Neuronal stem cell (in vitro differentiated cells): ENCODE measurements at regions not wholly inside any gene's neighbourhood (a gene's known extent, or its start where the extent isn't known, plus 50 kb on each side); places are given as distances from the start of the nearest gene placed in this dataset.
A peak's percentile ranks its signal among the peaks of the same experiment; 100 is the strongest.

ENCODE experiments used
- DNase-seq: peaks from one replicate; pipeline ENCODE4 v3.0.0-alpha.2; 2013; ENCODE audit warnings: low spot score
- H2AFZ ChIP-seq: one replicate; pipeline ENCODE4 v1.6.1; 2013; ENCODE audit warnings: mild to moderate bottlenecking, low read length, inconsistent platforms
- H2AK5ac ChIP-seq: 2 replicates; pipeline ENCODE4 v1.6.1; 2013; ENCODE audit warnings: low read depth, mild to moderate bottlenecking, inconsistent platforms, low read length, moderate library complexity, mixed read lengths
- H2BK120ac ChIP-seq: 2 replicates; pipeline ENCODE4 v1.6.1; 2013; ENCODE audit warnings: low read depth, mild to moderate bottlenecking, inconsistent platforms, low read length, moderate library complexity, mixed read lengths
- H2BK12ac ChIP-seq: one replicate; pipeline ENCODE4 v1.6.1; 2013; ENCODE audit warnings: low read length, inconsistent platforms
- H2BK15ac ChIP-seq: 2 replicates; pipeline ENCODE4 v1.6.1; 2013; ENCODE audit warnings: mild to moderate bottlenecking, low read length, inconsistent platforms, mixed read lengths
- H2BK5ac ChIP-seq: one replicate; pipeline ENCODE4 v1.6.1; 2013; ENCODE audit warnings: inconsistent platforms, mild to moderate bottlenecking, low read length, moderate library complexity
- H3K14ac ChIP-seq: one replicate; pipeline ENCODE4 v1.6.1; 2013; ENCODE audit warnings: low read length, inconsistent platforms
- H3K18ac ChIP-seq: 2 replicates; pipeline ENCODE4 v1.6.1; 2013; ENCODE audit warnings: low read length, inconsistent platforms
- H3K23ac ChIP-seq: 2 replicates; pipeline ENCODE4 v1.6.1; 2013; ENCODE audit warnings: low read depth, mild to moderate bottlenecking, mixed read lengths, low read length, inconsistent platforms; ENCODE audit not compliant: poor library complexity
- H3K27ac ChIP-seq: replicated peaks from 3 replicates; pipeline ENCODE4 v1.5.1; 2013; ENCODE audit warnings: low read length, inconsistent platforms
- H3K27me3 ChIP-seq, 3 experiments: 2 replicates each; pipeline ENCODE4 v1.6.1; 2013; ENCODE audit warnings: low read length in 3 of 3, mild to moderate bottlenecking in 2 of 3, inconsistent platforms in 1 of 3, low read depth in 1 of 3, mixed read lengths in 1 of 3, moderate library complexity in 1 of 3; ENCODE audit not compliant: control insufficient read depth in 3 of 3, insufficient read depth in 3 of 3
- H3K36me3 ChIP-seq, 2 donors: replicated peaks in 1 of 2; 2 replicates each; pipeline ENCODE4 v1.6.1; 2013; ENCODE audit warnings: low read length in 2 of 2; ENCODE audit not compliant: control insufficient read depth in 2 of 2, insufficient read depth in 2 of 2
- H3K4ac ChIP-seq: 2 replicates; pipeline ENCODE4 v1.6.1; 2013; ENCODE audit warnings: inconsistent platforms, mild to moderate bottlenecking, low read length, moderate library complexity
- H3K4me1 ChIP-seq, 2 donors: 1 replicate in 1 of 2; 2 replicates in 1 of 2; pipeline ENCODE4 v1.6.1; 2013; ENCODE audit warnings: low read length in 2 of 2, low read depth in 1 of 2; ENCODE audit not compliant: control insufficient read depth in 2 of 2, insufficient read depth in 1 of 2
- H3K4me2 ChIP-seq: one replicate; pipeline ENCODE4 v1.6.1; 2013; ENCODE audit warnings: mild to moderate bottlenecking, low read length, inconsistent platforms; ENCODE audit not compliant: insufficient read depth, poor library complexity, severe bottlenecking
- H3K4me3 ChIP-seq, 2 donors: 2 replicates each; pipeline ENCODE4 v1.5.1; 2013; ENCODE audit warnings: low read length in 2 of 2, mild to moderate bottlenecking in 2 of 2, inconsistent platforms in 1 of 2, moderate library complexity in 1 of 2
- H3K79me1 ChIP-seq: one replicate; pipeline ENCODE4 v1.6.1; 2013; ENCODE audit warnings: low read depth, mild to moderate bottlenecking, inconsistent platforms, low read length, moderate library complexity
- H3K9ac ChIP-seq: one replicate; pipeline ENCODE4 v1.6.1; 2013; ENCODE audit warnings: mild to moderate bottlenecking, low read depth, low read length, inconsistent platforms; ENCODE audit not compliant: poor library complexity
- H3K9me3 ChIP-seq, 2 donors: replicated peaks in 1 of 2; 2 replicates each; pipeline versions ENCODE3 to v1.6.1; 2013; ENCODE audit warnings: low read length in 2 of 2, mild to moderate bottlenecking in 2 of 2, inconsistent platforms in 1 of 2, low read depth in 1 of 2, mixed read lengths in 1 of 2, moderate library complexity in 1 of 2; ENCODE audit not compliant: control insufficient read depth in 2 of 2, insufficient read depth in 1 of 2
- H4K8ac ChIP-seq: one replicate; pipeline ENCODE4 v1.6.1; 2013; ENCODE audit warnings: low read depth, mild to moderate bottlenecking, inconsistent platforms, low read length, moderate library complexity
- H4K91ac ChIP-seq: one replicate; pipeline ENCODE4 v1.6.1; 2013; ENCODE audit warnings: low read length, low read depth, mild to moderate bottlenecking, inconsistent platforms; ENCODE audit not compliant: poor library complexity
- WGBS, 2 donors: extraction: QIAGEN DNeasy Blood & Tissue Kit; methylation state at CpG; one replicate each; pipeline ENCODE4 v1.1.7; 2013; ENCODE audit warnings: missing lambda C conversion rate in 2 of 2, mixed read lengths in 1 of 2; ENCODE audit not compliant: insufficient read length in 2 of 2, insufficient replicate concordance in 1 of 2; ENCODE audit errors: extremely low coverage in 2 of 2; 5-methylcytosine and 5-hydroxymethylcytosine counted together

- peak overlapping the region; percentile 5 for H3K18ac ChIP-seq
- no CpG with 5 or more reads among the region's 11 CpGs for WGBS, 2 donors
- no peak overlapping the region for H3K27ac ChIP-seq
Measured at GRCh38 chr12:131536337-131536736, 174.6 kb upstream of the SFSWAP start.

DNA sequence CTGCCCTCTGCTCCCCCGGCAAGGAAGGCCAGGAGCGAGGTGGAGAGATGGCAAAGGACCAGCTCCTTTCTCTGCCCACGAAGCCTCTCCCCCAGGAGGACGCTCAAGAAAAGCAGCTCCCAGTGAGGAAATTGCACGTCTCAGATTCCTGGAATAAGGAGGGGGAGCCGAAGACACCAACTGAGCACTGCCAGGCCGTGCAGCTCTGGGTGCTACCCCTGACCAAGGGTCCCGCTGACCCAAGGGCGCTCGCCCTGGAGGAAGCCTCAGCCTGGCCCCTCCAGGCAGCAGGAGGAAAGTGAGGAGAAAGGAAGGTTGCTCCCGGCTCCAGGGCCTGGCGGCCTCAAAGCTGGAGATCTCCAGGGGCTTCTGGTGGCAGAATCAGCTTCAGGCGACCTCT is 174.1 kb upstream of the SFSWAP start:
- no peak overlapping the region for H2BK12ac ChIP-seq
- H3K18ac ChIP-seq = peak overlapping the region; percentile 5
- H3K14ac ChIP-seq = no peak overlapping the region
- H3K9me3 ChIP-seq = peaks cover 4 to 7% of the 10 kb centered on the region in 2 donors
- no peak overlapping the region for H3K27ac ChIP-seq
- H2BK5ac ChIP-seq = peak overlapping the region; percentile 67
- peak overlapping the region; percentile 5 for H2AK5ac ChIP-seq
- H4K91ac ChIP-seq = no peak overlapping the region
- H3K4me2 ChIP-seq = no peak overlapping the region
- no peak for DNase-seq
- H2BK120ac ChIP-seq = no peak overlapping the region
- H4K8ac ChIP-seq = no peak overlapping the region
- H2BK15ac ChIP-seq = peak overlapping the region; percentile 53
- peak overlapping the region; percentile 9 for H2AFZ ChIP-seq
- H3K23ac ChIP-seq = no peak overlapping the region
- WGBS, 2 donors = no CpG with 5 or more reads among the region's 13 CpGs
- no peak overlapping the region for H3K9ac ChIP-seq
- H3K4me1 ChIP-seq = peaks cover 0 to 9% of the 10 kb centered on the region in 2 donors
- no peaks in the 10 kb centered on the region for H3K36me3 ChIP-seq
- H3K4me3 ChIP-seq = no peak overlapping the region
- H3K79me1 ChIP-seq = no peaks in the 10 kb centered on the region
- no peak overlapping the region for H3K4ac ChIP-seq
- no peaks in the 10 kb centered on the region for H3K27me3 ChIP-seq

More at GRCh38 chr12:131536337-131536736, 174.6 kb upstream of the SFSWAP start:
- Histone ChIP-seq H2BK120ac (no peak overlapping the region), H4K8ac (no peak overlapping the region), H3K4me2 (no peak overlapping the region), H2AK5ac (peak overlapping the region; percentile 5), H3K27me3 (no peaks in the 10 kb centered on the region), H3K4me3 (no peak overlapping the region), H3K23ac (no peak overlapping the region), H3K79me1 (no peaks in the 10 kb centered on the region), H3K4me1 (peaks cover 0 to 9% of the 10 kb centered on the region in 2 donors), H3K9me3 (peaks cover 4 to 7% of the 10 kb centered on the region in 2 donors), H3K4ac (no peak overlapping the region), H2AFZ (no peak overlapping the region), H2BK5ac (peak overlapping the region; percentile 67), H3K9ac (no peak overlapping the region), H3K36me3 (no peaks in the 10 kb centered on the region), H3K14ac (no peak overlapping the region), H4K91ac (no peak overlapping the region), H2BK12ac (no peak overlapping the region), H2BK15ac (peak overlapping the region; percentile 53)
- no peak for DNase-seq

- H3K79me1 ChIP-seq = no peaks in the 10 kb centered on the region
- WGBS, 2 donors = no CpG with 5 or more reads among the region's 11 CpGs
Measured at GRCh38 chr12:131537267-131537958, 173.5 kb upstream of the SFSWAP start.

DNA sequence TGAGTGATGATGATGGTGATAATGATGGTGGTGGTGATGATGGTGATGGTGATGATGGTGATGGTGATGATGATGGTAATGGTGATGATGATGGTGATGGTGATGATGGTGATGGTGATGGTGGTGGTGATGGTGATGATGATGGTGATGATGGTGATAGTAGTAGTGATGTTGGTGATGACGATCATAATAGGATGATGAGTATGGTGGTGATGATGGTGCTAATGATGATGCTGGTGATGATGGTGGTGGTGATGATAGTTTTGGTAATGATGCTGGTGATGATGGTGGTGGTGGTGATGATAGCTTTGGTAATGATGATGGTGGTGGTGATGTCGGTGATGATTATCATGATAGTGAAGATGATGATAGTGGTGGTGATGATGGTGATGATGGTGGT is 171.5 kb upstream of the SFSWAP start:
- Histone ChIP-seq H2AFZ (no peak overlapping the region), H3K36me3 (no peaks in the 10 kb centered on the region), H3K4ac (no peak overlapping the region), H2BK120ac (no peak overlapping the region), H3K9me3 (peaks cover 9 to 12% of the 10 kb centered on the region in 2 donors), H4K8ac (no peak overlapping the region), H3K79me1 (peaks cover 4% of the 10 kb centered on the region), H4K91ac (no peak overlapping the region), H3K23ac (no peak overlapping the region), H2AK5ac (no peak overlapping the region), H3K27ac (no peak overlapping the region), H3K14ac (no peak overlapping the region), H3K4me3 (peak overlapping the region in 1 of 2 donors; percentile 13), H3K4me1 (peaks cover 0 to 9% of the 10 kb centered on the region in 2 donors), H2BK12ac (no peak overlapping the region), H3K9ac (no peak overlapping the region), H3K27me3 (no peaks in the 10 kb centered on the region), H3K4me2 (no peak overlapping the region), H2BK15ac (no peak overlapping the region), H2BK5ac (no peak overlapping the region), H3K18ac (no peak overlapping the region)
- 100% methylated on average over 1 of the region's 2 CpGs for WGBS, 2 donors
- no peak for DNase-seq

More at GRCh38 chr12:131537267-131537958, 173.5 kb upstream of the SFSWAP start:
- Histone ChIP-seq H4K8ac (peak overlapping the region; percentile 44), H2AK5ac (no peak overlapping the region), H2BK15ac (no peak overlapping the region), H3K27ac (no peak overlapping the region), H3K9ac (no peak overlapping the region), H3K9me3 (peaks cover 4 to 7% of the 10 kb centered on the region in 2 donors), H3K14ac (no peak overlapping the region), H3K4me2 (no peak overlapping the region), H4K91ac (no peak overlapping the region), H3K23ac (no peak overlapping the region), H3K4me3 (no peak overlapping the region), H3K18ac (no peak overlapping the region), H2BK120ac (no peak overlapping the region), H2BK12ac (no peak overlapping the region), H2BK5ac (no peak overlapping the region), H3K4ac (no peak overlapping the region), H3K36me3 (no peaks in the 10 kb centered on the region), H2AFZ (peak overlapping the region; percentile 59), H3K4me1 (peaks cover 0 to 9% of the 10 kb centered on the region in 2 donors), H3K27me3 (no peaks in the 10 kb centered on the region)
- no peak for DNase-seq
